Activated CD4-positive, alpha-beta T cell treated with anti-CD3 and anti-CD28 coated beads, Interleukin-2, amount 50 U/mL, for 16 hours (primary cell): ENCODE measurements at regions not wholly inside any gene's neighbourhood (a gene's known extent, or its start where the extent isn't known, plus 50 kb on each side); places are given as distances from the start of the nearest gene placed in this dataset.
"Not testable (repeated sequence)": the region's sequence is repeated elsewhere in the genome, so short reads cannot be mapped to it uniquely, and the experiment has no call there.

Experiments used
- DNase-seq: peaks from one replicate; pipeline ENCODE4 v3.0.0-alpha.2; 2020

- no peak for DNase-seq
Measured at GRCh38 chr6:113067612-113068275, 720.6 kb downstream of the RFPL4B start.

GRCh38 chr6:113068570-113068969 is 721.4 kb downstream of the RFPL4B start:
- no peak for DNase-seq

- not testable (repeated sequence) for DNase-seq
Measured at GRCh38 chr6:113070681-113071080, 723.6 kb downstream of the RFPL4B start.

- no peak for DNase-seq
Measured at GRCh38 chr6:113073611-113074191, 726.6 kb downstream of the RFPL4B start.

GRCh38 chr6:113076116-113076515 is 729.0 kb downstream of the RFPL4B start:
- no peak for DNase-seq

- no peak for DNase-seq
Measured at GRCh38 chr6:113076816-113077215, 729.7 kb downstream of the RFPL4B start.

GRCh38 chr6:113077794-113078193 is 730.7 kb downstream of the RFPL4B start:
- DNase-seq, result no peak

GRCh38 chr6:113078791-113079190 is 731.7 kb downstream of the RFPL4B start:
- DNase-seq, result no peak

- no peak for DNase-seq
Measured at GRCh38 chr6:113082745-113083144, 735.6 kb downstream of the RFPL4B start.

- no peak for DNase-seq
Measured at GRCh38 chr6:113083947-113084346, 736.8 kb downstream of the RFPL4B start.

- no peak for DNase-seq
Measured at GRCh38 chr6:113089056-113089455, 741.9 kb downstream of the RFPL4B start.

GRCh38 chr6:113092795-113093194 is 745.7 kb downstream of the RFPL4B start:
- no peak for DNase-seq

GRCh38 chr6:113094779-113095178 is 747.6 kb downstream of the RFPL4B start:
- DNase-seq, result no peak

GRCh38 chr6:113095841-113096240 is 748.7 kb downstream of the RFPL4B start:
- no peak for DNase-seq

- no peak for DNase-seq
Measured at GRCh38 chr6:113102761-113103160, 754.4 kb upstream of the MARCKS start.

- no peak for DNase-seq
Measured at GRCh38 chr6:113103634-113104361, 753.3 kb upstream of the MARCKS start.

GRCh38 chr6:113104541-113104940 is 752.6 kb upstream of the MARCKS start:
- no peak for DNase-seq

- DNase-seq, result no peak
Measured at GRCh38 chr6:113104951-113105350, 752.2 kb upstream of the MARCKS start.

GRCh38 chr6:113110211-113110610 is 746.9 kb upstream of the MARCKS start:
- no peak for DNase-seq

- no peak for DNase-seq
Measured at GRCh38 chr6:113111550-113111949, 745.6 kb upstream of the MARCKS start.

- DNase-seq, result no peak
Measured at GRCh38 chr6:113112086-113112485, 745.1 kb upstream of the MARCKS start.

- no peak for DNase-seq
Measured at GRCh38 chr6:113115196-113115595, 741.9 kb upstream of the MARCKS start.

- no peak for DNase-seq
Measured at GRCh38 chr6:113120224-113120581, 736.9 kb upstream of the MARCKS start.

GRCh38 chr6:113120582-113121285 is 736.4 kb upstream of the MARCKS start:
- no peak for DNase-seq
